Colonic mucosa (tissue), 4 donors: ENCODE measurements at regions not wholly inside any gene's neighbourhood (a gene's known extent, or its start where the extent isn't known, plus 50 kb on each side); places are given as distances from the start of the nearest gene placed in this dataset.
A peak's percentile ranks its signal among the peaks of the same experiment; 100 is the strongest.

Experiments
- DNase-seq: peaks from one replicate; pipeline ENCODE4 v3.0.0-alpha.2; 2020
- H3K27ac ChIP-seq: fragments of 200-600 bp; one replicate; pipeline ENCODE4 v1.8.0; 2021
- H3K27me3 ChIP-seq: fragments of 200-600 bp; one replicate; pipeline ENCODE4 v1.8.0; 2021
- H3K36me3 ChIP-seq: fragments of 200-600 bp; one replicate; pipeline ENCODE4 v1.8.0; 2021
- H3K4me1 ChIP-seq: fragments of 200-600 bp; one replicate; pipeline ENCODE4 v1.8.0; 2021; ENCODE audit warnings: mild to moderate bottlenecking
- H3K4me3 ChIP-seq: fragments of 200-600 bp; one replicate; pipeline ENCODE4 v1.8.0; 2021
- H3K9ac ChIP-seq, 2 donors: one replicate each; pipeline ENCODE4 v1.7.0; 2013; ENCODE audit warnings: control low read depth in 2 of 2, low read depth in 2 of 2, low read length in 2 of 2
- H3K9me3 ChIP-seq: fragments of 200-600 bp; one replicate; pipeline ENCODE4 v1.8.0; 2021
- CTCF ChIP-seq: fragments of 200-600 bp; IDR thresholded peaks from one replicate; pipeline ENCODE4 v1.8.0; 2022; ENCODE audit warnings: antibody characterized with exemption, mild to moderate bottlenecking
- intact Hi-C: fragments of 100-400 bp; cut with DNase I; formaldehyde crosslinking; loops from one replicate; pipeline ENCODE4 v1.14.1; 2022
- donor health status: healthy.
- donor health status: DM: no; HTN: no; CAD: no.
- donor health status: DM: no; HTN: no; CAD: no.

DNA sequence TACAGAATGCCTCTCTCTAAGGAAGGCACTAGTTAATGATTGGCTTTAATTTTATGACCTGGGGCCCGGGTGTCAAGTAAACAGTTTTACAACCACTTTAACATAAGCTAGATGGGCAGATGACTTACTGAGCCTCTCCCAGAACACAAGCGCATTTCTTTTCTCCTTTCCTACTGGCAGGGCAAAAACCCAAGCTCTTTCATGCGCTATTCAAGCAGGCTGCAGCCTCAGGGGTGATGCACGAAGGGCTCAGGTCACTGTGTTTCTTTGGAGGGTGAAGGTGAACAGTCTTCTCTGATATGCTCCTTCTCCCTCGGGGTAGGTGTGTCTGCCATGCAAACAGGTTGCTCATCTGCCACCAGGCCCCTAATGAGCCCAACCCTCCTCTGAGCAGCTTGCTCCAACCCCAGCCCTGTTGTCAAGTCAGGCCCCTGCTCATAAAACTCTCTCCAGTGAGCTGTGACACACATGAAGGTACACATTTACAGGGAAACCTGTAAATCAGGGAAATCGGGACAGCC, 73.5 kb upstream of the CDH4 start:
- no peaks in the 10 kb centered on the region for H3K27me3 ChIP-seq
- no peak for TF ChIP-seq CTCF
- peak; percentile 66 for DNase-seq
- H3K9ac ChIP-seq, result no peak overlapping the region
- H3K4me1 ChIP-seq, result no peaks in the 10 kb centered on the region
- H3K4me3 ChIP-seq, result no peak overlapping the region
- intact Hi-C loops, result no loop called here
- no peaks in the 10 kb centered on the region for H3K9me3 ChIP-seq
- H3K27ac ChIP-seq, result no peak overlapping the region
- no peaks in the 10 kb centered on the region for H3K36me3 ChIP-seq

DNA sequence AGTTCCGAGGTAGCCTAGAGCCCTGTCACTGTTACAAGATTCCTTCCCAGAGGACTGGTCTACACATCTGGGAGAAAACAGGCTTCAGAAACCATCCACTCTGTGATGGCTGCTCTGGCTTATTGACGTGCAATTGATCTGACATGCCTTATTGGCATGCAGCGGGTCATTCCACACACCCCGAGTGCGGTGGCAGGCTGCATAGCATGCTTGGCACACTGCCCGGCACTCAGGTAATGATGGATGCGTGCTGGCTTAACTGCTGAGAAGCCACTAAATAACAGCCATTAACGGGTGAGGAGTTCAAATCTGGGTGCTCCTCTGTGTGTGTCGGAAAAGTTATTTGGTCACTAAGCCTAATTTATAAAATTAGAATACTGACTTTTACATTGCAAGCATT, 67.9 kb upstream of the CDH4 start:
- no peak for TF ChIP-seq CTCF
- DNase-seq, result no peak
- intact Hi-C loops, result no loop called here

GRCh38 chr20:61185181-61185580, 66.9 kb upstream of the CDH4 start:
- no peak for TF ChIP-seq CTCF
- no peak overlapping the region for H3K9ac ChIP-seq

More for the DNA sequence above, 67.9 kb upstream of the CDH4 start:
- Histone ChIP-seq H3K9me3 (no peaks in the 10 kb centered on the region), H3K36me3 (no peaks in the 10 kb centered on the region), H3K4me1 (no peaks in the 10 kb centered on the region), H3K9ac (no peak overlapping the region), H3K27me3 (no peaks in the 10 kb centered on the region), H3K4me3 (no peak overlapping the region), H3K27ac (no peak overlapping the region)

DNA sequence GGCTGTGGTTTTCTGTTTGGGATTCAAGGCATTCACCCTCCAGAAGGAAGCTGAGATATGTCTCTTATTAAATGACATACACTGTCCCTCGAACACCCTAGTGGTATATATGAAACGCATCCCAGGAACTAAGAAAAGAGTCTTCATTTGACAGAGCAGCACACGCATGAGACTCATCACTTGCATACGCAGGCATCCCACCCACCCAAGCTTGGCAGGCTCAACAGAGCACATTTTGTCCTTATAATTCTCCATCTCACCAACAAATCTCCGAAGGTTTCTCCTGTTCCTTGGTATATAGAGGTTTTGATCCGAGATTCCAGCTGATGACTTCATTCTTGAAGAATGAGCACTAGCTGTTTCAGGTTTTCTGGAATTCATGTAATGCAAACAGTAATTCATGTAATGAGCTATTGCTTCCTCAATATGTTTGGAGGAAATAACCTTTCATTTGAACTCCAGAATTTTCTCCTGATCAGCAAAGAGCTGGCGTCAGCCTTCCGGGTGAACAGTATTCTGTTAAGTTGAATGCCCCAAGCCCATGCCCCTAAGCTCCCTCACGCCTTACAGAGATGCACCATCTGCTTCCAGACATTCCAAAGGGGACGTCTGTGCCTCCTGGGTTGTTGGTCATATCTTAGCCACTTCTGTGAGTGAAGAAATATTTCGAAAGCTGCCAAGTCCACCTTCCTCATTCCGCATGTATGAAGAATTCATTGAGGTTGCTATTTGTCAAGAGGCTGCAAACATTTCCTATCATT, 66.0 kb upstream of the CDH4 start:
- no peak for TF ChIP-seq CTCF
- Histone ChIP-seq H3K4me1 (no peaks in the 10 kb centered on the region), H3K9me3 (no peaks in the 10 kb centered on the region), H3K9ac (no peak overlapping the region), H3K27ac (no peak overlapping the region), H3K36me3 (no peaks in the 10 kb centered on the region), H3K27me3 (no peaks in the 10 kb centered on the region), H3K4me3 (no peak overlapping the region)
- intact Hi-C loops, result no loop called here
- DNase-seq, result no peak

More at GRCh38 chr20:61185181-61185580, 66.9 kb upstream of the CDH4 start:
- Histone ChIP-seq H3K9me3 (no peaks in the 10 kb centered on the region), H3K27me3 (no peaks in the 10 kb centered on the region), H3K36me3 (no peaks in the 10 kb centered on the region), H3K27ac (no peak overlapping the region), H3K4me3 (no peak overlapping the region), H3K4me1 (no peaks in the 10 kb centered on the region)
- intact Hi-C loops, result no loop called here
- no peak for DNase-seq

- no peak for DNase-seq
- no peaks in the 10 kb centered on the region for H3K27me3 ChIP-seq
- H3K4me3 ChIP-seq, result no peak overlapping the region
- intact Hi-C loops, result no loop called here
- H3K9me3 ChIP-seq, result no peaks in the 10 kb centered on the region
- H3K36me3 ChIP-seq, result no peaks in the 10 kb centered on the region
- H3K4me1 ChIP-seq, result no peaks in the 10 kb centered on the region
- H3K27ac ChIP-seq, result no peak overlapping the region
- H3K9ac ChIP-seq, result no peak overlapping the region
- no peak for TF ChIP-seq CTCF
Observed at GRCh38 chr20:61186771-61187472, 65.1 kb upstream of the CDH4 start.
